Stomach (tissue), 4 donors: ENCODE measurements at regions not wholly inside any gene's neighbourhood (a gene's known extent, or its start where the extent isn't known, plus 50 kb on each side); places are given as distances from the start of the nearest gene placed in this dataset.
"Not testable (repeated sequence)": the region's sequence is repeated elsewhere in the genome, so short reads cannot be mapped to it uniquely, and the experiment has no call there.

Source experiments
- CTCF ChIP-seq, 7 experiments: fragments of 450-650 bp in 4 of 7; fragments of 200-600 bp in 3 of 7; sonication (generic) in 3 of 7; IDR thresholded peaks; one replicate each; pipeline ENCODE4 v1.5.1; 2016 to 2019; ENCODE audit warnings: antibody characterized with exemption in 7 of 7, control low read depth in 2 of 7, mild to moderate bottlenecking in 1 of 7
- POLR2AphosphoS5 ChIP-seq, 3 donors: sonication (generic); formaldehyde crosslinking; IDR thresholded peaks; one replicate each; pipeline ENCODE4 v1.6.1; 2016; ENCODE audit warnings: antibody characterized with exemption in 3 of 3

GRCh38 chr11:67884073-67884757 lies 119.7 kb downstream of the UNC93B1 start:
- TF ChIP-seq CTCF, POLR2AphosphoS5 (IDR thresholded peaks at IDR 0.05): not testable (repeated sequence)
